Stimulated activated CD4-positive, alpha-beta T cell treated with anti-CD3 and anti-CD28 coated beads, TNF-alpha, amount 100 ng/mL, for 24 hours (primary cell): ENCODE measurements at regions not wholly inside any gene's neighbourhood (a gene's known extent, or its start where the extent isn't known, plus 50 kb on each side); places are given as distances from the start of the nearest gene placed in this dataset.

ENCODE experiments used
- DNase-seq, 3 experiments: peaks; one replicate each; pipeline ENCODE4 v3.0.0-alpha.2; 2020; ENCODE audit warnings: low read depth in 3 of 3

GRCh38 chr7:118573085-118573484 is 348.6 kb downstream of the ANKRD7 start:
- DNase-seq, result no peak

GRCh38 chr7:118575393-118575948 is 351.0 kb downstream of the ANKRD7 start:
- DNase-seq, result no peak

DNA sequence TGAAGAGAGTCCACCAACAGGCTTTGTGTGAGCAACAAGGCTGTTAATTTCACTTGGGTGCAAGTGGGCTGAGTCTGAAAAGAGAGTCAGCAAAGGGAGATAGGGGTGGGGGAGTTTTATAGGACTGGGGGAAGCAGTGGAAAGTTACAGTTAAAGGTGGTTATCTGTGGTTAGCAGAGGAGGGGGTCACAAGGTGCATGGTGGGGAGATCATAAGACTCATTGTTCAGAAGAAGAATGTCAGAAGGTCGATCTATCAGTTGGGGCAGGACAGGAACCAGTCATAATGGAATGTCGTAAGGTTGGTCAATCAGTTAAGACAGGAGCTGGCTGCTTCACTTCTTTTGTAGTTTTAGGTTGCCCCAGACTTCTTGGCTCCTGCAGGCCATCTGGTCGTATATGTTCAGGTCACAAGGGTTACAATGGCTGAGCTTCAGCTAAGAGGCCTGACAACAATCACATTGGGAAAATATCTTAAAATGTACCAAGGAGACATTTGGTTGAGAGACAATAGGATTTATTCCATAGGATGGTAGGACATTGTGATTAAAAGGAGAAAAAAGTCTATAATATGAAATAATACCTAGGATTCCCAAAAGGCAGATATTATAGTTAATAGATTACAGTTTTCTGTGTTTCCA is 356.4 kb downstream of the ANKRD7 start:
- no peak for DNase-seq

DNA sequence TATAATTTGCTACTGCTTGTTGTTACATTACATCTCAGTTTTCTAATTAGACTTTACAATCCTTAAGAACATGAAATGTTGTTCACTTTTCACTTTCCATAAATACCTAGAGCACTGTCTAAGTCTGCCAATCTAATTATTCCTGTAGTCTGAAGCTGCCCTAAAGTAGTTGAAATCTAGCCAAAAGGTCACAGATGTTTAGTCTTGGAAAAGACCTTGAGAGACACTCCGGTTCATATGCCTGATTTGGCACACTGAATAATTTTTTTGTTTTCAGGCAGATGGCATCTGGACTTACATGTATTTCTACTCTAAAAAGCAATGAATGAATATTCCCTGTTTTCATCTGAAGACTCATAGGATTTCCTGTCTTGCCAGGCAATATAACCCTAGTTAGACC is 359.1 kb downstream of the ANKRD7 start:
- DNase-seq, result no peak

- DNase-seq, result no peak
Observed at GRCh38 chr7:118586248-118586647, 361.7 kb downstream of the ANKRD7 start.

DNA sequence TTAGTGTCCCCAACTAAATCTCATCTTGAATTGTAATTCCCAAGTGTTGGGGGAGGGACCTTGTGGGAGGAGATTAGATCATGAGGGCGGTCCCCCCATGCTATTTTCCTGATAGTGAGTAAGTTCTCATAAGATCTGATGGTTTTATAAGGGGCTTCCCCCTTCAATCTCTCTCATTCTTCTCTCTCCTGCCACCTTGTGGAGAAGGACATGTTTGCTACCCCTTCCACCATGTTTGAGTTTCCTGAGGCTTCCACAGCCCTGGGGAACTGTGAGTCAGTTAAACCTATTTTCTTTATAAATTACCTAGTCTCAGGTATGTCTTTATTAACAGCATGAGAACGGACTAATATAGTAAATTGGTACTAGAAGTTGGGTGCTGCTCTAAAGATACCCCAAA is 365.6 kb downstream of the ANKRD7 start:
- no peak for DNase-seq

- DNase-seq, result no peak
Observed at GRCh38 chr7:118602090-118602489, 377.6 kb downstream of the ANKRD7 start.

- DNase-seq, result no peak
Observed at GRCh38 chr7:118606602-118607001, 382.1 kb downstream of the ANKRD7 start.

DNA sequence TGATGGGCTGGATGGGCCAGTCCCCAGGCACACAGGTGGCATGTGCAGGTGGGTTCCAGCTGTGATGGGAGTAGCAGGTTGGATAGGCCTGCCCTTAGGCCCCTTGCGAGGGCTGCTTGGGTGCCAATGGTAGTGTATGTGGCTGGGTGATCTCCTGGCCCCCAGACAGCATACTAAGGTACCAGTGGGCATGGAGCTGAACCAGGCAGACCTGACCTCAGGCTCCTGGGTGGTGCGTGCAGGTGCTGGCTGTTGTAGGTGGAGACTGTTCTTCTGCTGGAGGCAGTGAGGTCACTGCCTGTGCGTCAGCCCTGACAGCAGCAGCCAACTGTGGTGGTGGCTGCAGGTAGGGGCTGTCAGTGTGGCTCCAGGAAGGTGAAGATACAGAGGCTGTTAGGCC is 384.7 kb downstream of the ANKRD7 start:
- no peak for DNase-seq

DNA sequence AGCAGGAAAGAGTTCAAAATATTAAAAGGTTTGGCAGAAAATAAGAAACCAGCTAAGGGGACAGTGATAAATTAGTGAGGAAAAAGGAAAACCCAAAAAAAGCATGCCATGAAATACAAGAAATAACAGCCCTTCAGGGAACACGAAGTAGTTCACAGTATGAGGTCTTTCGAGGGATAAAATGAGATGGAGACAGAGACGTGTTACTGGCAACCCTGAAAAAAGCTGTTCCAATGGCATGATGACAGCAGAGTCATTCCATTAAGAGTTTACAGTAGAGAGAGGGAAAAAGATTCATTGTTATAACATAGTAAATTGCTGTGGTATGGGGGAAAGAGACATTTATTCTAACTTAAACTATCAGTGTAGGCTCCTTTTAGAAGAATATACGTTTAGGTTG is 391.2 kb downstream of the ANKRD7 start:
- DNase-seq, result no peak

DNA sequence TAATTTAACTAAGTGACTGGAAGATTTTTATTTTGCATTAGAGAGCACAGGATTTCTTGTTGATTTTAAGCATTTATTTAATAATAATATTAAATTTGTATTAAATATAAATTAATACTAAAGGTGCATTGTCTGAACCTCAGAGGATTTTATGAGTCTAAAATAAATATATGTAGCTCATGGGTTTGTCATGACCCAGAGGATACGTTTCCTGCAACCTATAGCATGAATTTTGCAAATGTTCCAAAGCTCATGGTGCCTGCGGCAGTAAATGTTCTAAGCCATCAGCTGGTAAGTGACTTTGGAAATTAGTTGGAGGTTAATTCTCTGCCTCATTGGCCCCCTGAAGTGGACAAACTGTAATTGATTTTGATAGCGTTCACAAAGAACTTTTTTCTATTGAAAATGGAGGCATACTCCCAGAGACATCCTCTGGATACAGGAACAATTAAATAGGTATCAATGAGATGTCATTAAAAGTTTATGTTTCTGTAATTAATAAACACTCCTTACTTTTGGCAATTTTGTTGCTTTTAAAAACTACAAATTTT is 397.4 kb downstream of the ANKRD7 start:
- no peak for DNase-seq

DNA sequence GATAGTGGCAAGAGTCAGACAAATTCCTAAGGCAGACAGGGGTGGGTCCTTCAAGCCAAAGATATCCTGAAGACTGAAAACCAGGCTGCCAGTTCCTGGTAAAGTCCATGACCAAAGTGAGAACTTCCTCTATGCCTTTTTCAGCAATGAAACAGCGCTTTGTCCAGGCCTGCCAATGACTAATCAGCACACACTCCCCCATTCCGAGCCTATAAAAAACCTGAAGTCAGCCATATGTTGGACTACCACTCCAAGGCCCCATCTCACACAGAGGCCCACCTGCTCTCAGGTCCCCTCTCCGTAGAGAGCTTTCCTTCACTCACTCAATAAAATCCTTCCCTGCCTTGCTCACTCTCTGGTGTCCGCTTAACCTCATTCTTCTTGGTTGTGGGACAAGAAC is 402.2 kb downstream of the ANKRD7 start:
- no peak for DNase-seq

GRCh38 chr7:118627467-118627866 is 403.0 kb downstream of the ANKRD7 start:
- no peak for DNase-seq

DNA sequence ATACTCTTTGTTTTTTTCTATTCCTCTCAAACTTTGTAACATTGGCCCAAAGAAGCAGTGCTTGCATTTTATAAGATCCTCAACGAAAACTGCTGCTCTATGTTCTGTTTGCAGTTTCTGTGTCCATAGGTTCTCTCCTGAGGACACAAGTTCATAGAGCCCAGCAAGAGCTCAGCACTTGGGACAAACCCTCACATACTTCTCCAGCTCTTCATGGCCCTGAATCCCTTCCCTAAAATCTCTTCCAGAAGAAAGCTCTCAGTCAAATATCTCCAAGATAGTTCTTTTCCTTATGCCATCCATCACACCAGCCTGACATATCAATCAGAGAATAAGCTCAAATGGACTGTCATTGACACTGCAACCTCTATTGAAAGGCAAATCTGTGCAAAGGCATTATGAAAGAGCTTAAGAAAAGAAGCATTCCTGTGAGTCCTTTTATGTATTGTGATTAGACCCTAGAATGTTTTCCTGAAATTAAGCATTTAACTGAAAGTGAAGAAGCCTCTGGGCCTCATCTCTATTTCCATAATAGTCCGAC is 405.5 kb downstream of the ANKRD7 start:
- no peak for DNase-seq

- DNase-seq, result no peak
Observed at GRCh38 chr7:118642396-118642795, 417.9 kb downstream of the ANKRD7 start.

- no peak for DNase-seq
Observed at GRCh38 chr7:118644346-118644745, 419.8 kb downstream of the ANKRD7 start.

DNA sequence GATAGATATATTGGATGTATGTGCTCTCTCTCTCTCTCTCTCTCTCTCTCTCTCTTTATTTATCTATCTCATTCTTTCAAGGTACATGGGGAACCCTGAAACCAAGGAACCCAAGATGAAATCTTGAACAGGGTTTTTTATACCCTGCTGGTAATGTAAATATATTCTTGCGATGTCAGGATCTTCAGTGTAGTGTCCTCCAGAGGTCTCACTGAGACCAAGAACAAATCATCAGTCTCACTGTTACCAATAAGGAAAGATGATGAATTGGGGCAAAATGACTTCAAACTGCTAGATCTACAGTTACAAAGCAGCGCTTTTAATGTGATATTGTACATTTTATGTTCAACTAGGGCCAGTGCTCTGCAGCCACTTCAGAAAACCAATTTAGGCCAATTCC is 423.5 kb downstream of the ANKRD7 start:
- DNase-seq, result no peak

DNA sequence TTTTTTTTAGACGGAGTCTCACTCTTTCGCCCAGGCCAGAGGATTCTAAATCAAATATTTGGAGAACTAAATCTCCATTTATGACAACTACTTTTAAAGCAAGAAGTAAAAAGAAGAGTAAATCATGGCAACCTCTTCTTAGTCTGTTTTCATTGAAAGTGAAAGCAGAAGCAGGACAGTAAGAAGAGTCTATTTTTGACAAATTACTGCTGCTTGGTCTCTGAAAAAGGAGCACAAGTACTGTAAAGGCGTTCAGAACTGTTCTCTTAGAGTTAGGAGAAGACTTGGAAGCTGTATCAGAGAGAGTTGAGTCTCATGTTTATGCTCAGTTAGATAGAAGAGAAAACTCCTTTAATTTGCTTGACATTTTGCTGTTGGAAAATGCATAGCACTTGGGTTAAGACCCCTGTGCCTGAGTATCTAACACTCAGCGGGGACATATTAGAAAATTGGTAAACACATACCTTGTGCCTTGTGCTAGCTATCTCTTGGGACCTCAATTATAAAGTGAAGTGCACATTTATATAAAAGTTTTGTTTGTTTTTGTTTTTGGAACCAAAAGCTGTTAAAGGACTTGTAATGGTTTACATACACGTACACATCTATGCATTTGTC is 433.0 kb downstream of the ANKRD7 start:
- DNase-seq, result no peak

GRCh38 chr7:118662266-118662665 is 437.8 kb downstream of the ANKRD7 start:
- DNase-seq, result no peak

GRCh38 chr7:118664498-118664897 is 440.0 kb downstream of the ANKRD7 start:
- no peak for DNase-seq

DNA sequence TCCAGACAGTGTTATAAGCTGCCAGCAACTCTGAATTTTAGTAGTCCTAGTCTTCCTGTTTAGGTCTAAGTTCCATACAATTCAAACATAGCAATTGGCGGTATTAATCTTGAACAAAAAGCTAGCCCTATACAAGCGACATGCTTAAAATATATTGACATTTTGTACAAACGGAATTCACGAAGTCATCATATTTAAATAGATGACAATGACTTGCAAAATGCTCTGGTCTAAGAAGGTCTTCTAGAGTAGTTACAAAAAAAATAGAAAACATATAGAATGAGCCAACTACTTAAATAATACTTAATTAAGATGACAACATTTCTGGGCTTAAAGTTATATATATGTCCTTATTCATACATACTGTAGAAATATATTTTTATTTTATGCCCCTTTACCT is 446.6 kb downstream of the ANKRD7 start:
- no peak for DNase-seq

DNA sequence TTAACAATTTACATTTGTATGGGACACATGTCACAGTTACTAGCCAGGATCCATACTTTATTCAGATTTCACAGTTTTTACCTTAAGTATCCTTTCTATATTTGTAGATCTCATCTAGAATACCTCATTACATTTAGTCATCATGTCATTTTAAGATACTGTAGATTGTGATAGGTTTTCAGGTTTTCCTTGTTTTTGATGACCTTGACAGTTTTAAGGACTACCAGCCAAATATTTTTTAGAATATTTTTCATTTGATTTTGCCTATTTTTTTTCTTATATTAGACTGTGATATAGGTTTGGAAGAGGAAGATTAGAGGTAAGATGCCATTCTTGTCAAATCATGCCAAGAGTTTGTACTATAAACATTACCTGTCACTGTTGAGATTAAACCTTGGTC is 460.3 kb downstream of the ANKRD7 start:
- DNase-seq, result no peak

GRCh38 chr7:118689403-118689802 is 464.9 kb downstream of the ANKRD7 start:
- no peak for DNase-seq
